ENCODE measurements at regions not wholly inside any gene's neighbourhood (a gene's known extent, or its start where the extent isn't known, plus 50 kb on each side); places are given as distances from the start of the nearest gene placed in this dataset.

- Histone ChIP-seq H3K36me3 (no peaks in the 10 kb centered on the region), H3K4me1 (ENCODE audit: low read depth) (no peaks in the 10 kb centered on the region), H3K27me3 (no peaks in the 10 kb centered on the region), H3K27ac (no peak overlapping the region), H3K9me3 (ENCODE audit: low read depth) (no peaks in the 10 kb centered on the region), H3K4me3 (no peak overlapping the region)
- no peak for DNase-seq (ENCODE audit: low read depth in 1 of 2, low spot score in 1 of 2)
- TF ChIP-seq, protein P1, sequence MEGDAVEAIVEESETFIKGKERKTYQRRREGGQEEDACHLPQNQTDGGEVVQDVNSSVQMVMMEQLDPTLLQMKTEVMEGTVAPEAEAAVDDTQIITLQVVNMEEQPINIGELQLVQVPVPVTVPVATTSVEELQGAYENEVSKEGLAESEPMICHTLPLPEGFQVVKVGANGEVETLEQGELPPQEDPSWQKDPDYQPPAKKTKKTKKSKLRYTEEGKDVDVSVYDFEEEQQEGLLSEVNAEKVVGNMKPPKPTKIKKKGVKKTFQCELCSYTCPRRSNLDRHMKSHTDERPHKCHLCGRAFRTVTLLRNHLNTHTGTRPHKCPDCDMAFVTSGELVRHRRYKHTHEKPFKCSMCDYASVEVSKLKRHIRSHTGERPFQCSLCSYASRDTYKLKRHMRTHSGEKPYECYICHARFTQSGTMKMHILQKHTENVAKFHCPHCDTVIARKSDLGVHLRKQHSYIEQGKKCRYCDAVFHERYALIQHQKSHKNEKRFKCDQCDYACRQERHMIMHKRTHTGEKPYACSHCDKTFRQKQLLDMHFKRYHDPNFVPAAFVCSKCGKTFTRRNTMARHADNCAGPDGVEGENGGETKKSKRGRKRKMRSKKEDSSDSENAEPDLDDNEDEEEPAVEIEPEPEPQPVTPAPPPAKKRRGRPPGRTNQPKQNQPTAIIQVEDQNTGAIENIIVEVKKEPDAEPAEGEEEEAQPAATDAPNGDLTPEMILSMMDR (IDR thresholded peaks at IDR 0.05; ENCODE audit: low read depth, low read length), result no peak
Measured at GRCh38 chr4:34148322-34148908, 2095.9 kb downstream of the ARAP2 start.

DNA sequence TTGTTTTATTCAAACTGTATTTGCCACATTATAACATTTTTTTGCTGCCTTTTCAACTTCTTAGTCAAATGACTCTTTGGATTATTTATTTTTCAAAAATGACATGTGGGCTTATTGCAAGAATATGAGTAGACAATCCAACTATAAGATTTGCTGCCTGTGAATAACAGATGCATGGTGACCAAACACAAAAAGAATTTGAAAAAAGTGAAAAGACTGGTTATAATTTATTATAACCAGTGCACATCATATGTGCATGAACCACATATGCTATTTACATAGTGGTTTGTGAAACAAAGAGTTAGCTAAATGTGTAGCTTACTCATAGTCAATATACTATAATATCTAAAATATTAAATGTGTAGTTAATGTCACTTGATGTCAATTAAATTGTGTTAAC, 2086.8 kb downstream of the ARAP2 start:
- Histone ChIP-seq H3K4me1 (ENCODE audit: low read depth) (no peaks in the 10 kb centered on the region), H3K36me3 (no peaks in the 10 kb centered on the region), H3K27ac (no peak overlapping the region), H3K4me3 (no peak overlapping the region), H3K9me3 (ENCODE audit: low read depth) (no peaks in the 10 kb centered on the region), H3K27me3 (no peaks in the 10 kb centered on the region)
- no peak for DNase-seq (ENCODE audit: low read depth in 1 of 2, low spot score in 1 of 2)
- TF ChIP-seq, protein P1 (IDR thresholded peaks at IDR 0.05; ENCODE audit: low read depth, low read length), result no peak

DNA sequence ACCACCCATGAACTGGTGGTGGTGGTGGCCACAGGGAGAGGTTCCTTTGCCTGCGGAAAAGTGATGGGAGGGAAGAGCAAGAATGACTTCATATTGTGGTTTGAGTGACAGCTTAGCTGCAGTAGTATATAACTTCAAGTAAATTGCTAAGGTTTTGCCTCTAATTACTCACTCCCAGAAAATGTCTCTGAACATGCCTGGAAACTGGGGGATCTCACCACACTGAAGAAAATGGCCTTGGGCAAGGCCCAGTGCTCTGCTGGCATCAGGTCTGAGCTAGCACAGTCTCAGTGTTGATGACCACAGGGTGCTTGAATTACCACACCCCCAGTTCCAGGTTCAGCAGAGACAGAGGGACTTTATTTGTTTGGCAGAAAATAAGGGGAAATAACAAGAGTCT, 2085.4 kb downstream of the ARAP2 start:
- H3K27ac ChIP-seq, result no peak overlapping the region
- H3K9me3 ChIP-seq (ENCODE audit: low read depth), result no peaks in the 10 kb centered on the region
- no peaks in the 10 kb centered on the region for H3K27me3 ChIP-seq
- no peak overlapping the region for H3K4me3 ChIP-seq
- no peaks in the 10 kb centered on the region for H3K36me3 ChIP-seq
- DNase-seq (ENCODE audit: low read depth in 1 of 2, low spot score in 1 of 2), result no peak
- H3K4me1 ChIP-seq (ENCODE audit: low read depth), result no peaks in the 10 kb centered on the region
- TF ChIP-seq, protein P1 (IDR thresholded peaks at IDR 0.05; ENCODE audit: low read depth, low read length), result no peak

GRCh38 chr4:34170946-34171345, 2073.4 kb downstream of the ARAP2 start:
- H3K36me3 ChIP-seq, result no peaks in the 10 kb centered on the region
- H3K9me3 ChIP-seq (ENCODE audit: low read depth), result no peaks in the 10 kb centered on the region
- no peaks in the 10 kb centered on the region for H3K4me1 ChIP-seq (ENCODE audit: low read depth)
- no peak overlapping the region for H3K4me3 ChIP-seq
- H3K27ac ChIP-seq, result no peak overlapping the region
- H3K27me3 ChIP-seq, result no peaks in the 10 kb centered on the region
- TF ChIP-seq, protein P1 (IDR thresholded peaks at IDR 0.05; ENCODE audit: low read depth, low read length), result no peak
- DNase-seq (ENCODE audit: low read depth in 1 of 2, low spot score in 1 of 2), result peak in 1 of 2 donors; percentile 9

GRCh38 chr4:34176609-34177008, 2067.7 kb downstream of the ARAP2 start:
- Histone ChIP-seq H3K27ac (no peak overlapping the region), H3K27me3 (no peaks in the 10 kb centered on the region), H3K4me1 (ENCODE audit: low read depth) (no peaks in the 10 kb centered on the region), H3K36me3 (no peaks in the 10 kb centered on the region), H3K4me3 (no peak overlapping the region), H3K9me3 (ENCODE audit: low read depth) (no peaks in the 10 kb centered on the region)
- DNase-seq (ENCODE audit: low read depth in 1 of 2, low spot score in 1 of 2), result no peak
- TF ChIP-seq, protein P1 (IDR thresholded peaks at IDR 0.05; ENCODE audit: low read depth, low read length), result no peak
